ENCODE measurements at regions not wholly inside any gene's neighbourhood (a gene's known extent, or its start where the extent isn't known, plus 50 kb on each side); places are given as distances from the start of the nearest gene placed in this dataset.

DNA sequence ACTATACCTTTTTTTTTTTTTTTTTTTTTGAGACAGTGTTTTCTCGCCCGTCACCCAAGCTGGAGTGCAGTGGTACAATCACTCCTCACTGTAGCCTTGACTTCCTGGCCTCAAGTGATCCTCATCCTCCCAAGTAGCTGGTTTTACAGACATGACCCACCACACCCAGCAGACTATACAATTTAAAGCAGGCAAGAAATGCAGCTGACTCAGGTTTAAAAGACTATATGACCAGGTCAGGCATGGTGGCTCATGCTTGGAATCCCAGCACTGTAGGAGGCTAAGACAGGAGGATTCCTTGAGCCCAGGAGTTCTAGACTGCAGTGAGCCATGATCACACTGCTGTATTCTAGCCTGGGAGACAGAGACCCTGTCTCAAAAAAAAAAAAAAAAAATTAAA lies 89.5 kb upstream of the AUTS2 start:
- DNase-seq (no peak), ATAC-seq (no peak)
- Histone ChIP-seq H3K36me3 (no peaks in the 10 kb centered on the region), H3K4me3 (no peak overlapping the region), H3K27me3 (ENCODE audit: low read depth) (no peaks in the 10 kb centered on the region), H3K27ac (no peak overlapping the region), H3K4me1 (no peaks in the 10 kb centered on the region), H3K9me3 (no peaks in the 10 kb centered on the region)
- intact Hi-C loops (cut with DNase I), result no loop called here
- TF ChIP-seq, protein P1, sequence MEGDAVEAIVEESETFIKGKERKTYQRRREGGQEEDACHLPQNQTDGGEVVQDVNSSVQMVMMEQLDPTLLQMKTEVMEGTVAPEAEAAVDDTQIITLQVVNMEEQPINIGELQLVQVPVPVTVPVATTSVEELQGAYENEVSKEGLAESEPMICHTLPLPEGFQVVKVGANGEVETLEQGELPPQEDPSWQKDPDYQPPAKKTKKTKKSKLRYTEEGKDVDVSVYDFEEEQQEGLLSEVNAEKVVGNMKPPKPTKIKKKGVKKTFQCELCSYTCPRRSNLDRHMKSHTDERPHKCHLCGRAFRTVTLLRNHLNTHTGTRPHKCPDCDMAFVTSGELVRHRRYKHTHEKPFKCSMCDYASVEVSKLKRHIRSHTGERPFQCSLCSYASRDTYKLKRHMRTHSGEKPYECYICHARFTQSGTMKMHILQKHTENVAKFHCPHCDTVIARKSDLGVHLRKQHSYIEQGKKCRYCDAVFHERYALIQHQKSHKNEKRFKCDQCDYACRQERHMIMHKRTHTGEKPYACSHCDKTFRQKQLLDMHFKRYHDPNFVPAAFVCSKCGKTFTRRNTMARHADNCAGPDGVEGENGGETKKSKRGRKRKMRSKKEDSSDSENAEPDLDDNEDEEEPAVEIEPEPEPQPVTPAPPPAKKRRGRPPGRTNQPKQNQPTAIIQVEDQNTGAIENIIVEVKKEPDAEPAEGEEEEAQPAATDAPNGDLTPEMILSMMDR (IDR thresholded peaks at IDR 0.05), result no peak

DNA sequence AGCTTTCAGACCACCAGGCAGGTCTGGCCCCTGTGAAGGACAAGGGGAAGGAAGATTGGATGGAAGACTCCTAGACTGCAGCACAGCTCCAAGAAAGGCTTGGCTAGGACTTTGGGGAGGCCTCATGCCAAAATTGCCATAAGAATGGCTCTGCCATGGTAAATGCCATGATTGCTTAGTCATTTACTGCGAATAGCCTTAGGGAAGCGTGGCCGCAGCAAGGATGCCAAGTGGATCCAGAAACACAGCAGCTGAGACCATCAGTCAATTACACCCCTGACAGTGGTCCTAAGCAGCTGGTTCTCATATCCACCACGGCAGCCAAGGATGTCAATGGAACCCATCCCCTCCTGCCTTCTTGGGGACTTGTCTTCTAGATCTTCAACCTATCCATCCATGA lies 88.2 kb upstream of the AUTS2 start:
- TF ChIP-seq, protein P1 (IDR thresholded peaks at IDR 0.05), result no peak
- H3K27me3 ChIP-seq (ENCODE audit: low read depth), result no peaks in the 10 kb centered on the region
- intact Hi-C loops (cut with DNase I), result no loop called here
- no peaks in the 10 kb centered on the region for H3K9me3 ChIP-seq
- ATAC-seq (no peak), DNase-seq (no peak)
- H3K27ac ChIP-seq, result no peak overlapping the region
- no peaks in the 10 kb centered on the region for H3K36me3 ChIP-seq
- no peak overlapping the region for H3K4me3 ChIP-seq
- H3K4me1 ChIP-seq, result no peaks in the 10 kb centered on the region

GRCh38 chr7:69515495-69516212 lies 82.6 kb upstream of the AUTS2 start:
- ATAC-seq (no peak), DNase-seq (no peak)
- H3K9me3 ChIP-seq, result no peaks in the 10 kb centered on the region
- TF ChIP-seq, protein P1 (IDR thresholded peaks at IDR 0.05), result no peak
- H3K4me1 ChIP-seq, result no peaks in the 10 kb centered on the region
- intact Hi-C loops (cut with DNase I), result no loop called here
- H3K27ac ChIP-seq, result no peak overlapping the region
- H3K4me3 ChIP-seq, result no peak overlapping the region
- H3K36me3 ChIP-seq, result no peaks in the 10 kb centered on the region
- H3K27me3 ChIP-seq (ENCODE audit: low read depth), result no peaks in the 10 kb centered on the region

DNA sequence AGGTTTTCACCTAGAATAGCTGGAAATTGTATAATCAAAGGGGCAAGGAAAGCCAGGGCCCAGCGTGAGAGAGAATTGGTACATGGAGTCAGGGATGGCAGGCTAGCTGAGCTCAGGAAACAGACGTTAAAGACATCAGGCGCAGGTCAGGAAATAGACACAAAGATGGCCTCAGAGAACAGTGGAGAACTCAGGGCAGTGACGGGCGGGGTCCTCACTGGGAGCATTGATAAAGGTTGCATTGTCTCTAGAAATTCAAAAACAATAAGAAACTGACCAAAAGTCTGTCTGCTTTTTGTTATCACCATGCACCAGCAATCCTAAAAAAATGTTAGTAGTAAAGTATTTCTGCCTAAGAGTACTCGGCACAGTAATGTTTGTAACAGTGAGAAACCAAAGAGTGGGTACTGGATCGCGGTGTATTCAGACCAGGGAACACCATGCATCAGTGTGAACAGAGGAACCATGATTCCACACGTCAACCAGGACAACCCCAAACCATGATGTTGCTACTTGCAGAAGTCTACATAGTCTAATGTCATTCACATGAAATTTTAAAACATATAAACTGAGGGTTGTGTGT lies 81.9 kb upstream of the AUTS2 start:
- ATAC-seq (no peak), DNase-seq (no peak)
- Histone ChIP-seq H3K27me3 (ENCODE audit: low read depth) (no peaks in the 10 kb centered on the region), H3K9me3 (no peaks in the 10 kb centered on the region), H3K36me3 (no peaks in the 10 kb centered on the region), H3K4me1 (no peaks in the 10 kb centered on the region), H3K4me3 (no peak overlapping the region), H3K27ac (no peak overlapping the region)
- TF ChIP-seq, protein P1 (IDR thresholded peaks at IDR 0.05), result no peak
- intact Hi-C loops (cut with DNase I), result no loop called here

DNA sequence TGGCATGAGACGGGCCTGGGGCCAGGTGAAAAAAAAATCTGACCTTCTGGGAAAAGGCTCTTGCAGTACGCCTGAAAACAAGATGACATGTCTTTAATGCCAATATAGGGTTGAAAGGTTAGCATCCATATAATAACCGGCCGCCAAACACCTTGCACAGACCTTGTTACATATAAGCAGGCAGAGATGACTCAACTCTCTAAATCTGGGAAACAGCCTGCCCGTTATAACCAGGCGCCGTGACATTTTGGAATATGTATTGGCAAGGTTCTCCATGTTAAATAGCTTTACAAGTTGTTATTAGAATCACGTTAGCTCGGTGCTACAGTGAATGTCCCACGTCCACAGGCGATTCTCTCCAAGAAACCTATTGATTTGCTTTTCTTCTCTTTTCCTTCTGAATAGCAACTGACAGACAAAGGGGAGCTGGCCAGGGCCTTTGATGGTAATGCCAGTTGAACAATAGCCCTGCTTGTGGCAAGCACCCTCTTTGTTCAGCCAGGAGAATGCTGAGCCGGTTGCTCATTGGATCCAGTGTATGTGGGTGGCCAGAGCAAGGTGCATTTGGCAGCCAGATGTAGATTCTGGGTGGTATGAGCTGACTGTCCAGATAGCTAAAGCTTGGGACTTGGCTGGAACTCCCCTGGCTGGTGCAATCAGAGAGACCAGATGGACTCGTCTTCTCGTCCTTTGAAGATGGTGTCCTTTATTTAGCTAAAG lies 80.1 kb upstream of the AUTS2 start:
- no peak for ATAC-seq
- Histone ChIP-seq H3K9me3 (no peaks in the 10 kb centered on the region), H3K27me3 (ENCODE audit: low read depth) (no peaks in the 10 kb centered on the region), H3K4me3 (no peak overlapping the region), H3K36me3 (no peaks in the 10 kb centered on the region), H3K4me1 (no peaks in the 10 kb centered on the region), H3K27ac (no peak overlapping the region)
- no peak for DNase-seq
- intact Hi-C loops (cut with DNase I), result no loop called here
- TF ChIP-seq, protein P1 (IDR thresholded peaks at IDR 0.05), result no peak

Measured in lower lobe of right lung (tissue), 2 donors.